H1 (cell line): ENCODE measurements at regions not wholly inside any gene's neighbourhood (a gene's known extent, or its start where the extent isn't known, plus 50 kb on each side); places are given as distances from the start of the nearest gene placed in this dataset.

Experiments used
- CTCF ChIA-PET: fragments of 300-600 bp; sonication (Branson Sonifier 250); formaldehyde crosslinking; loops from one replicate; lab custom pipeline; 2021; ENCODE audit not compliant: partially characterized antibody; lab: Charles Lee
- POLR2A ChIA-PET: fragments of 300-600 bp; sonication (Branson Sonifier 250); formaldehyde crosslinking; loops from one replicate; lab custom pipeline; 2021; ENCODE audit warnings: inconsistent platforms; ENCODE audit not compliant: partially characterized antibody; lab: Charles Lee
- DNase-seq, 2 experiments: peaks; one replicate each; pipeline versions ENCODE4 v3.0.0 to v3.0.0-alpha.2; 2010 to 2022; ENCODE audit warnings: low spot score in 2 of 2, low read depth in 1 of 2, mixed read lengths in 1 of 2
- FAIRE-seq: peaks from 2 replicates; lab custom pipeline; 2011; peaks lifted over from hg19 to GRCh38; lab: Jason Lieb, UNC
- H2AFZ ChIP-seq: 2 replicates; pipeline ENCODE4 v1.8.1; 2012; ENCODE audit warnings: low read length, inconsistent platforms
- H2AK5ac ChIP-seq: 2 replicates; pipeline ENCODE4 v1.6.1; 2013; ENCODE audit warnings: low read depth, low read length
- H2BK120ac ChIP-seq: replicated peaks from 2 replicates; pipeline ENCODE3; 2013; ENCODE audit warnings: low read depth, low read length, inconsistent platforms
- H2BK12ac ChIP-seq: 2 replicates; pipeline ENCODE4 v1.6.1; 2013; ENCODE audit warnings: low read depth, low read length
- H2BK15ac ChIP-seq: 2 replicates; pipeline ENCODE4 v1.6.1; 2013; ENCODE audit warnings: low read length
- H2BK20ac ChIP-seq: 2 replicates; pipeline ENCODE4 v1.6.1; 2013; ENCODE audit warnings: low read length
- H2BK5ac ChIP-seq: 2 replicates; pipeline ENCODE4 v1.6.1; 2013; ENCODE audit warnings: low read depth, low read length
- H3K14ac ChIP-seq: 2 replicates; pipeline ENCODE4 v1.6.1; 2013; ENCODE audit warnings: inconsistent platforms; ENCODE audit not compliant: insufficient read length
- H3K18ac ChIP-seq: 2 replicates; pipeline ENCODE4 v1.6.1; 2013; ENCODE audit warnings: low read length; ENCODE audit errors: extremely low read depth
- H3K23ac ChIP-seq: 2 replicates; pipeline ENCODE4 v1.6.1; 2013; ENCODE audit warnings: inconsistent platforms; ENCODE audit not compliant: insufficient read length
- H3K23me2 ChIP-seq: 2 replicates; pipeline ENCODE4 v1.6.1; 2013; ENCODE audit warnings: low read depth, low read length
- H3K27ac ChIP-seq: 2 replicates; pipeline ENCODE4 v1.6.1; 2011; ENCODE audit warnings: low read depth, low read length, inconsistent platforms
- H3K27me3 ChIP-seq, 4 experiments: replicated peaks in 1 of 4; 1 replicate in 1 of 4; 2 replicates in 3 of 4; pipeline versions ENCODE4 v1.6.1 to v1.8.1; 2011 to 2013; ENCODE audit warnings: low read length in 3 of 4, mild to moderate bottlenecking in 3 of 4, inconsistent platforms in 2 of 4, mixed read lengths in 2 of 4, moderate library complexity in 1 of 4; ENCODE audit not compliant: control insufficient read depth in 3 of 4, insufficient read depth in 3 of 4; ENCODE audit errors: extremely low read depth in 1 of 4
- H3K36me3 ChIP-seq, 4 experiments: 2 replicates each; pipeline versions ENCODE4 v1.6.1 to v1.8.1; 2011 to 2013; ENCODE audit warnings: mild to moderate bottlenecking in 4 of 4, low read length in 3 of 4, moderate library complexity in 2 of 4, control low read depth in 1 of 4, inconsistent platforms in 1 of 4; ENCODE audit not compliant: insufficient read depth in 4 of 4, control insufficient read depth in 2 of 4
- H3K4ac ChIP-seq: replicated peaks from 2 replicates; pipeline ENCODE3; 2013; ENCODE audit warnings: low read length, low read depth, mixed read lengths, inconsistent platforms; ENCODE audit not compliant: insufficient read length
- H3K4me1 ChIP-seq, 4 experiments: replicated peaks in 1 of 4; 1 replicate in 1 of 4; 2 replicates in 3 of 4; pipeline versions ENCODE4 v1.6.1 to v1.8.1; 2011 to 2013; ENCODE audit warnings: low read length in 3 of 4, inconsistent platforms in 2 of 4, mixed read lengths in 1 of 4; ENCODE audit not compliant: insufficient read depth in 4 of 4, control insufficient read depth in 3 of 4
- H3K4me2 ChIP-seq, 2 experiments: 2 replicates each; pipeline versions ENCODE4 v1.6.1 to v1.8.1; 2011 to 2013; ENCODE audit warnings: low read depth in 2 of 2, low read length in 2 of 2, control low read depth in 1 of 2, inconsistent platforms in 1 of 2, mild to moderate bottlenecking in 1 of 2; ENCODE audit not compliant: insufficient read depth in 1 of 2
- H3K4me3 ChIP-seq, 4 experiments: fragments of 200-600, 300-600 bp in 1 of 4; sonication (generic), shearing (Covaris generic), sonication (Bioruptor Twin) in 1 of 4; 2 replicates each; pipeline versions ENCODE4 v1.5.1 to v1.8.1; 2011 to 2016; ENCODE audit warnings: low read length in 4 of 4, low read depth in 3 of 4, control low read depth in 2 of 4, inconsistent platforms in 2 of 4, mild to moderate bottlenecking in 2 of 4, mixed read lengths in 1 of 4, moderate library complexity in 1 of 4; ENCODE audit not compliant: insufficient read depth in 2 of 4; ENCODE audit errors: extremely low read depth in 1 of 4
- H3K56ac ChIP-seq: replicated peaks from 2 replicates; pipeline ENCODE3; 2013; ENCODE audit warnings: low read depth, mild to moderate bottlenecking, mixed read lengths, low read length, inconsistent platforms; ENCODE audit not compliant: insufficient read length
- H3K79me1 ChIP-seq: 2 replicates; pipeline ENCODE4 v1.6.1; 2013; ENCODE audit warnings: low read depth, low read length, control low read depth
- H3K79me2 ChIP-seq, 2 experiments: 2 replicates each; pipeline versions ENCODE4 v1.6.1 to v1.8.1; 2012 to 2013; ENCODE audit warnings: low read length in 2 of 2, mild to moderate bottlenecking in 2 of 2, inconsistent platforms in 1 of 2; ENCODE audit not compliant: insufficient read depth in 2 of 2, control insufficient read depth in 1 of 2
- H3K9ac ChIP-seq, 4 experiments: replicated peaks in 1 of 4; 1 replicate in 1 of 4; 2 replicates in 3 of 4; pipeline versions ENCODE4 v1.6.1 to v1.8.1; 2011 to 2013; ENCODE audit warnings: low read depth in 3 of 4, low read length in 3 of 4, control low read depth in 2 of 4, mild to moderate bottlenecking in 2 of 4, moderate library complexity in 2 of 4, inconsistent platforms in 1 of 4; ENCODE audit errors: extremely low read depth in 1 of 4
- H3K9me3 ChIP-seq, 2 experiments: 2 replicates each; pipeline versions ENCODE4 v1.6.1 to v1.8.1; 2012 to 2013; ENCODE audit warnings: mild to moderate bottlenecking in 2 of 2, moderate library complexity in 2 of 2, control low read depth in 1 of 2, inconsistent platforms in 1 of 2, low read depth in 1 of 2, low read length in 1 of 2, mixed read lengths in 1 of 2; ENCODE audit not compliant: insufficient read depth in 2 of 2
- H4K20me1 ChIP-seq, 2 experiments: replicated peaks in 1 of 2; 2 replicates each; pipeline versions ENCODE3 to v1.8.1; 2011 to 2013; ENCODE audit warnings: inconsistent platforms in 2 of 2, low read length in 2 of 2, mild to moderate bottlenecking in 1 of 2; ENCODE audit not compliant: insufficient read depth in 2 of 2, control insufficient read depth in 1 of 2
- H4K5ac ChIP-seq: 2 replicates; pipeline ENCODE4 v1.6.1; 2013; ENCODE audit warnings: low read length, low read depth, mixed read lengths, inconsistent platforms; ENCODE audit not compliant: insufficient read length
- H4K8ac ChIP-seq: 2 replicates; pipeline ENCODE4 v1.8.0; 2013; ENCODE audit warnings: mild to moderate bottlenecking, moderate library complexity, low read length, inconsistent platforms; ENCODE audit not compliant: insufficient read depth; ENCODE audit errors: extremely low read depth
- H4K91ac ChIP-seq: replicated peaks from 2 replicates; pipeline ENCODE3; 2013; ENCODE audit warnings: low read length, mixed read lengths, inconsistent platforms; ENCODE audit not compliant: insufficient read length
- ASH2L ChIP-seq: fragments of 200-600, 300-600 bp; sonication (generic); IDR thresholded peaks from one replicate; pipeline ENCODE4 v1.7.1; 2017; ENCODE audit warnings: low read length
- BACH1 ChIP-seq: IDR thresholded peaks from 2 replicates; pipeline ENCODE4 v1.6.1; 2012; ENCODE audit warnings: low read length, improper control_type of control experiment
- CBX8 ChIP-seq: fragments of 300-800, 300-1000 bp; sonication (generic); IDR thresholded peaks from 2 replicates; pipeline ENCODE4 v1.7.1; 2016; ENCODE audit warnings: low read depth, low read length, borderline replicate concordance
- CHD1 ChIP-seq: IDR thresholded peaks from 2 replicates; pipeline ENCODE4 v1.6.1; 2012; ENCODE audit warnings: low read depth, low read length, improper control_type of control experiment
- EGR1 ChIP-seq: IDR thresholded peaks from 2 replicates; pipeline ENCODE4 v1.6.1; 2011; ENCODE audit warnings: low read depth, low read length, borderline replicate concordance
- GTF2F1 ChIP-seq: IDR thresholded peaks from 2 replicates; pipeline ENCODE4 v1.6.1; 2012; ENCODE audit warnings: low read depth, low read length, improper control_type of control experiment, borderline replicate concordance
- KDM5A ChIP-seq: fragments of 200-600 bp; IDR thresholded peaks from 2 replicates; pipeline ENCODE4 v1.7.1; 2012; ENCODE audit warnings: mild to moderate bottlenecking, low read length, inconsistent platforms, mixed read lengths
- MAFK ChIP-seq: IDR thresholded peaks from 2 replicates; pipeline ENCODE4 v1.6.1; 2012; ENCODE audit warnings: low read depth, mild to moderate bottlenecking, improper control_type of control experiment, low read length
- POLR2AphosphoS5 ChIP-seq: IDR thresholded peaks from 2 replicates; pipeline ENCODE4 v1.6.1; 2011; ENCODE audit warnings: low read depth, low read length
- SAP30 ChIP-seq: fragments of 300-600 bp; sonication (generic); IDR thresholded peaks from 2 replicates; pipeline ENCODE4 v1.7.1; 2012; ENCODE audit warnings: low read length, moderate library complexity, mild to moderate bottlenecking, inconsistent platforms; ENCODE audit not compliant: insufficient read depth, insufficient replicate concordance
- YY1 ChIP-seq: IDR thresholded peaks from 2 replicates; pipeline ENCODE4 v1.6.1; 2011; ENCODE audit warnings: low read depth, mild to moderate bottlenecking, low read length
- ZNF274 ChIP-seq: IDR thresholded peaks from 2 replicates; pipeline ENCODE4 v1.7.0; 2012; ENCODE audit warnings: low read length, borderline replicate concordance; ENCODE audit errors: extremely low read depth
- WGBS, 2 experiments: shearing (Covaris generic) in 1 of 2; methylation state at CpG; one replicate each; pipeline versions ENCODE4 v1.1.6 to v1.1.7; 2013 to 2015; ENCODE audit warnings: low lambda C conversion rate in 2 of 2, mixed read lengths in 2 of 2, inconsistent platforms in 1 of 2, low coverage in 1 of 2, missing lambda C conversion rate in 1 of 2; ENCODE audit not compliant: insufficient replicate concordance in 2 of 2, insufficient coverage in 1 of 2, insufficient read length in 1 of 2; ENCODE audit errors: extremely low coverage in 1 of 2, missing lambda C conversion rate in 1 of 2; 5-methylcytosine and 5-hydroxymethylcytosine counted together

GRCh38 chr12:87021400-87021799, 765.2 kb upstream of the MGAT4C start:
- no peak for FAIRE-seq
- no peak for DNase-seq
- H2BK12ac ChIP-seq: no peak overlapping the region
- TF ChIP-seq BACH1 (no peak), EGR1 (no peak), POLR2AphosphoS5 (no peak), ZNF274 (no peak), MAFK (no peak), CHD1 (no peak), YY1 (no peak), GTF2F1 (no peak), KDM5A (no peak), SAP30 (no peak), CBX8 (no peak), ASH2L (no peak)

More at GRCh38 chr12:87021400-87021799, 765.2 kb upstream of the MGAT4C start:
- Histone ChIP-seq H4K8ac (no peak overlapping the region), H3K23ac (no peak overlapping the region), H3K4me3 (no peak overlapping the region), H3K23me2 (no peaks in the 10 kb centered on the region), H3K9ac (no peak overlapping the region), H3K4me2 (no peak overlapping the region), H2BK120ac (no peak overlapping the region), H2BK20ac (no peak overlapping the region), H3K4me1 (no peaks in the 10 kb centered on the region), H3K79me1 (no peaks in the 10 kb centered on the region), H3K27me3 (no peaks in the 10 kb centered on the region), H3K27ac (no peak overlapping the region), H3K79me2 (no peaks in the 10 kb centered on the region), H3K56ac (no peak overlapping the region), H3K4ac (no peak overlapping the region), H4K91ac (no peak overlapping the region), H2BK5ac (no peak overlapping the region), H2AK5ac (no peak overlapping the region), H3K18ac (no peak overlapping the region), H2BK15ac (no peak overlapping the region), H4K5ac (no peak overlapping the region), H2AFZ (peak overlapping the region; percentile 58; the same call in 1 of the 2 replicates), H4K20me1 (no peaks in the 10 kb centered on the region), H3K36me3 (no peaks in the 10 kb centered on the region), H3K9me3 (no peaks in the 10 kb centered on the region), H3K14ac (no peak overlapping the region)
- WGBS, 2 experiments: 93% methylated on average over 2 of the region's 2 CpGs; no CpG with 5 or more reads in 1 of the 2 experiments
- ChIA-PET POLR2A (no interaction called here), CTCF (no interaction called here)
